GM12878 (cell line): ENCODE measurements at regions not wholly inside any gene's neighbourhood (a gene's known extent, or its start where the extent isn't known, plus 50 kb on each side); places are given as distances from the start of the nearest gene placed in this dataset.

Source experiments
- BMI1 ChIP-seq: fragments of 450-650 bp; IDR thresholded peaks from 2 replicates; pipeline ENCODE4 v1.6.1; 2016; ENCODE audit warnings: mild to moderate bottlenecking, moderate library complexity, borderline replicate concordance
- EED ChIP-seq: sonication (generic); IDR thresholded peaks from 2 replicates; pipeline ENCODE4 v1.6.1; 2016; ENCODE audit warnings: antibody characterized with exemption, low read depth
- MAX ChIP-seq: IDR thresholded peaks from 2 replicates; pipeline ENCODE4 v1.6.1; 2012; ENCODE audit warnings: low read depth, low read length, improper control_type of control experiment
- MXI1 ChIP-seq: fragments of 150-350 bp; IDR thresholded peaks from 2 replicates; pipeline ENCODE4 v1.6.1; 2011; ENCODE audit warnings: low read depth, mild to moderate bottlenecking, inconsistent platforms, low read length, improper control_type of control experiment
- POLR2A ChIP-seq: IDR thresholded peaks from 2 replicates; pipeline ENCODE4 v1.6.1; 2011; ENCODE audit warnings: low read depth, mild to moderate bottlenecking, low read length
- POLR2AphosphoS5 ChIP-seq: IDR thresholded peaks from 2 replicates; pipeline ENCODE4 v1.6.1; 2011; ENCODE audit warnings: mild to moderate bottlenecking, low read length, inconsistent platforms
- RAD51 ChIP-seq: fragments of 450-650 bp; IDR thresholded peaks from 2 replicates; pipeline ENCODE4 v1.6.1; 2016; ENCODE audit warnings: moderate library complexity, mild to moderate bottlenecking, inconsistent platforms
- TAF1 ChIP-seq: IDR thresholded peaks from 2 replicates; pipeline ENCODE4 v1.6.1; 2011; ENCODE audit warnings: mild to moderate bottlenecking, low read depth, low read length, borderline replicate concordance
- TF ChIP-seq, protein P1 (sequence below): fragments of 450-650 bp; IDR thresholded peaks from 2 replicates; pipeline ENCODE4 v1.6.1; 2018; ENCODE audit warnings: borderline replicate concordance, mild to moderate bottlenecking; ENCODE audit not compliant: partially characterized antibody

- no peak for TF ChIP-seq POLR2A
- TF ChIP-seq, protein P1, sequence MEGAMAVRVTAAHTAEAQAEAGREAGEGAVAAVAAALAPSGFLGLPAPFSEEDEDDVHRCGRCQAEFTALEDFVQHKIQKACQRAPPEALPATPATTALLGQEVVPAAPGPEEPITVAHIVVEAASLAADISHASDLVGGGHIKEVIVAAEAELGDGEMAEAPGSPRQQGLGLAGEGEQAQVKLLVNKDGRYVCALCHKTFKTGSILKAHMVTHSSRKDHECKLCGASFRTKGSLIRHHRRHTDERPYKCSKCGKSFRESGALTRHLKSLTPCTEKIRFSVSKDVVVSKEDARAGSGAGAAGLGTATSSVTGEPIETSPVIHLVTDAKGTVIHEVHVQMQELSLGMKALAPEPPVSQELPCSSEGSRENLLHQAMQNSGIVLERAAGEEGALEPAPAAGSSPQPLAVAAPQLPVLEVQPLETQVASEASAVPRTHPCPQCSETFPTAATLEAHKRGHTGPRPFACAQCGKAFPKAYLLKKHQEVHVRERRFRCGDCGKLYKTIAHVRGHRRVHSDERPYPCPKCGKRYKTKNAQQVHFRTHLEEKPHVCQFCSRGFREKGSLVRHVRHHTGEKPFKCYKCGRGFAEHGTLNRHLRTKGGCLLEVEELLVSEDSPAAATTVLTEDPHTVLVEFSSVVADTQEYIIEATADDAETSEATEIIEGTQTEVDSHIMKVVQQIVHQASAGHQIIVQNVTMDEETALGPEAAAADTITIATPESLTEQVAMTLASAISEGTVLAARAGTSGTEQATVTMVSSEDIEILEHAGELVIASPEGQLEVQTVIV = no peak
- no peak for TF ChIP-seq MXI1
- no peak for TF ChIP-seq RAD51
- no peak for TF ChIP-seq POLR2AphosphoS5
- TF ChIP-seq BMI1 = no peak
- TF ChIP-seq EED = no peak
- TF ChIP-seq TAF1 = no peak
- TF ChIP-seq MAX = no peak
These were observed 125.6 kb downstream of the TDRD15 start for GRCh38 chr2:21249367-21249766.
